GM21423 (cell line): ENCODE measurements at regions not wholly inside any gene's neighbourhood (a gene's known extent, or its start where the extent isn't known, plus 50 kb on each side); places are given as distances from the start of the nearest gene placed in this dataset.

Experiments
- ATAC-seq: cut with Tn5 transposase; IDR thresholded peaks from one replicate; pipeline ENCODE4 v1.9.1; 2021; ENCODE audit warnings: mild to moderate bottlenecking, moderate library complexity; ENCODE audit not compliant: unreplicated experiment

- ATAC-seq, result peak; percentile 76
Observed at GRCh38 chr4:14087459-14087858, 459.9 kb upstream of the BOD1L1 start.

DNA sequence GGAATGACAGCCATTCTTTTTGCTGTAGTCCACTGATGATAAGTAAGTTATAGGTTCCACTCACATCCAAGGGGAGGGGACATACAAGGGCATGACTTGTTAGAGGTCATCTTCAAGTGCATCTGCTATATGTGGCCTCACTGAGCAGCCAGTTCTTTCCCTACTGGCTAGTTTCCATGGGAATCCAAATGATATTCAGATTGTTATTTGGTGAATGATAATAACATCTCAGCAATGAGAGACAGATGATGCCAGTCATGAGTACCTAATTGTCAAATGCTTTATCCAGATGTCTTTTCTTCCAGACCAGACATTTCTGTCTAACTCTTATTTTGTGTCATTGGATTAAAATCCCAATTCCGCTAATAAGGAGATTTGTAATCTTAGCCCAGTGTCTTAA is 460.4 kb upstream of the BOD1L1 start:
- ATAC-seq, result no peak

DNA sequence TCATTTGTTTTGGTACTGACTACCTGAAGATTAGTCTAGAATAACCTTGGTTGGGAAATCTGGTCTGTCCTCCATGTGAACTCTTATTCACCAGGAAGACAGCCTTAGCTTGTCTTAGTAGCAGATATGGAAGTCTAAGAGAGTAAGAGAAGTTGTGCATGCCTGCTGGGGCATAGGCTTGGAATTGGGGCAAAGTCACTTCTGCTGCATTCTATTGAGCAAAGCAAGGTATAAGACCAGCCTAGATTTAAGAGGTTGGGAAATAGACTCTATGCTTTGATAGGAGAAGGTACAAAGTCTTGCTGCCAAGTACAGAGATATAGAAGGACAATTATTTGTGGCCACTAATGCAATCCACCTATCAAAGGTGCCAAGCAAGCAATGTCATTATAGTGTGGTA is 464.0 kb upstream of the BOD1L1 start:
- no peak for ATAC-seq

GRCh38 chr4:14091966-14092365 is 464.4 kb upstream of the BOD1L1 start:
- ATAC-seq, result no peak

- ATAC-seq, result no peak
Observed at GRCh38 chr4:14092741-14093140, 465.2 kb upstream of the BOD1L1 start.

DNA sequence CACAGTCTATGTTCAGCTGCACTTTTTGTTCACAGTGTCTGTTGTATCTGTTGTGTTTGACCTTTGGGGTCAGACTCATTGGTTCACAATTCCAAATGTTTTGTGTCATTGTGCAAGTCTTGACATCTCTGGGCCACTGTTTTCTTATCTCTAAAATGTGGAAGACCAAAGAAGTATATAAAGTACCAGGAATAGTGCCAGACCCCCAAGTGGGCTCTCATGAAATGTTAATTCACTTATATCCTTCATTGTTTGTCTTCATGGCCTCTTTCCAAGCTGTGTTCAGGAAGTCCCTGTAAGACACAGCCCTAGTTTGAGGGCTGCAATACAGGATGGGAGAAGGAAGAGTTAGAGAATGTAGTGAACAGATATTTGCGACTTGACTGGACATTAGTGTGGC is 468.3 kb upstream of the BOD1L1 start:
- no peak for ATAC-seq

GRCh38 chr4:14096396-14096965 is 469.0 kb upstream of the BOD1L1 start:
- no peak for ATAC-seq

GRCh38 chr4:14100349-14100748 is 472.8 kb upstream of the BOD1L1 start:
- no peak for ATAC-seq

- no peak for ATAC-seq
Observed at GRCh38 chr4:14110407-14110806, 482.9 kb upstream of the BOD1L1 start.

- no peak for ATAC-seq
Observed at GRCh38 chr4:14111730-14112181, 484.2 kb upstream of the BOD1L1 start.

GRCh38 chr4:14115106-14115505 is 487.6 kb upstream of the BOD1L1 start:
- ATAC-seq, result no peak

- no peak for ATAC-seq
Observed at GRCh38 chr4:14117575-14118238, 490.2 kb upstream of the BOD1L1 start.

- ATAC-seq, result no peak
Observed at GRCh38 chr4:14124816-14125215, 497.3 kb upstream of the BOD1L1 start.

GRCh38 chr4:14125375-14126129 is 498.0 kb upstream of the BOD1L1 start:
- peak; percentile 96 for ATAC-seq

GRCh38 chr4:14130551-14130950 is 503.0 kb upstream of the BOD1L1 start:
- no peak for ATAC-seq

DNA sequence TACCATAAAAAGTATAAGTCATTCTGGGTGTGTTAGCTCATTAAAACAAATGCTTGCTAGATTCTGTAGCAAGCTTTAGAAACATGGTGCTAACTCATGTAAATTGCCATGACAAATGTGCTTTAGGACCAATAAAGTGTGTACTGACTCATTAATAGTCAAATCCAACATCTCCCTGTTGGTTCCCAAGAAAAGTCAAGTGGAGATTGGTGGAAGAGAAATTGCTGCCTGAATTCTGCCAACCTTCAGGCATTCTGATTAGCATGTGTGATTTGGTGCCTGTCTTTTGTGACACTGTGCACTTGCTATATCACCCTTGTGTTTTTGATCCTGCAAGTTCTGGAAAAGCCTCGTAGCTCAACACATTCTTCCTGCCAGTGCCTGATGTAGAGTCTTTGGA is 503.8 kb upstream of the BOD1L1 start:
- no peak for ATAC-seq

GRCh38 chr4:14132301-14132700 is 504.8 kb upstream of the BOD1L1 start:
- no peak for ATAC-seq

GRCh38 chr4:14138106-14138505 is 510.6 kb upstream of the BOD1L1 start:
- ATAC-seq, result no peak

DNA sequence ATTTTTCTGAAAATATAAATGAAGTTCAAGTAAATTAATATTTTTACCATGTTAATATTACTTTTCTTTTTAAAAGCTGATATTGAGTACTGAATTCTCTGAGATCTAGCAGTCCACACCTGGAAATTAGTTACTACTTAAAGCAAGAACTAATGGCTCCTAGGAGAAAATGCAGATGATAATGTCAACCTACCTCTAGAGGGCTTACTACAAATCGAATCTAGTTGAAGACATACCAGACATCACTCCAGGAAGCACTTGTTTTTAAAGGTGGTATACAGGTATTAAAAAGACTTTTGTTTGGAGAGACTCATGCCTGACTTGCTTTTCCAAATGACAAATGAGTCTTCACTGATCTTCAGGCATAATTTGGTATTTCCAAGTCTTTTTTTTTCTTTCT is 516.4 kb upstream of the BOD1L1 start:
- no peak for ATAC-seq

DNA sequence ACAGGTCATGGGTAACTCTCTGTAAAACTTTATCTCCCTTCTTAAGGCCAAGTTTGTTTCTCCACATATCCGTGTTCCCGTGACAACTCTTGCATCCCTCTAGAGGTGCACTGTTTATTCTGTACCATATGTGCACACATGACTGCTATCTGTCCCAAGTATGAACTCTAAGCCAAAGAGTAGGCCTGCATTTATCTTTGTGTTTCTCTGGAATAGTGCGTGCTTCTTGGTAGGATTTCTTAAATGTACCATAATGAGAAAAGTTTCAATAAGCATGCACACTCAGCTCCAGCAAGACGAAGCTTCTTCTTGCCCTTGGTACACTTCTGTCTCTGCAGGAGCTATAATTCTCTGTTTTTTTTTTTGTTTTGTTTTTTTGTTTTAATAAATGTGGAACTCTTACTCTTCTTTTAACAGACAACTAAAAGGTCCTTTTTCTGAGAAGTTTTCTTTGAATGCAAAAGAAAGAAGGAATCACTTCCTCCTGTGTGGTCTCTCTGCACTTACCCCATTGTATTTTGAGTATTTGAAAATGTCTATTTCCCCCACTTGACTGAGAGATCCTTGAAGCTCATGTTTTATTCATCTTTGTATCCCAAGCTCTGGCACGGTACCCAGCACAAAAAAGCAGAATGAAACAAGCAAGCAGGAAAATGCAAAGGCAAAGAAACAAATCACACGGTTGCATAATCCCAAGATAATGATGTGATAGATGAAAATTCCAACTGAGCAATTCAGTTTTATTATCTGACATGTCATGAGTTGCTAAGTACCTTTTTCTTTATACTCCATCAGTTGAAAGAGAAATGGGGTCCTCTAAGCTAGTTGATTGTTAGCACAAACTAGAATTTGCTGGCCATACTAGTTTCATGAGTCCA is 521.9 kb upstream of the BOD1L1 start:
- no peak for ATAC-seq

GRCh38 chr4:14151101-14151500 is 523.6 kb upstream of the BOD1L1 start:
- no peak for ATAC-seq
